Fibroblast of mammary gland (primary cell): ENCODE measurements at regions not wholly inside any gene's neighbourhood (a gene's known extent, or its start where the extent isn't known, plus 50 kb on each side); places are given as distances from the start of the nearest gene placed in this dataset.
"Not testable (repeated sequence)": the region's sequence is repeated elsewhere in the genome, so short reads cannot be mapped to it uniquely, and the experiment has no call there.

Experiments
- DNase-seq: peaks from one replicate; pipeline ENCODE4 v3.0.0-alpha.2; 2010; ENCODE audit warnings: low read depth
- H3K4me3 ChIP-seq: 2 replicates; pipeline ENCODE4 v1.5.1; 2011; ENCODE audit warnings: low read depth, mild to moderate bottlenecking, low read length, moderate library complexity; ENCODE audit not compliant: control insufficient read depth
- TF ChIP-seq, protein P1 (sequence below): conservative IDR thresholded peaks from 2 replicates; pipeline ENCODE4 v1.5.1; 2011; ENCODE audit warnings: low read depth, low read length, inconsistent platforms; ENCODE audit not compliant: control insufficient read depth, insufficient read depth

DNA sequence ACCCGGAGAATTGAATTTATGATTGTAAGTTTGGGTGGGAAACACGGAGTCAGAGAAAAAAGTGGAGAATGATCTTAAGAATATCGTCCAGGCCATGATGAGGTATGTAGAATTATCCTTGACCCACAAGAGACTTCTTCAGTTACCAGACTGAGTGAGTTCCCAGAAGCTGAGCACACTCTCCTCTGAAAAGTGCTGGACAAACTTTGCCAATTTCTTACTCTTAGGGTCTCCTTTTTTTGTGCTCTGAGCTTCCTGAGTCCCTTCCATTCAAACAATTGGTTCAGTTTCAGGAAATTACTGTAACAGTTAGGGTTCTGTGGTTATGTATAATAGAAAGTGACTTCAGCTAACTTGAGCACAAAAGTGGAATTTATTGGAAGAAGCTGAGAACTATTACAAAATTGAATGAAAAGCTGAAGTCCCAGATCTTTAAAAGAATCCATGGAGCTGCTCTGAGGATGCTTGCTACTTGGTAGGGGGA, 50.6 kb upstream of the EHBP1 start:
- TF ChIP-seq, protein P1, sequence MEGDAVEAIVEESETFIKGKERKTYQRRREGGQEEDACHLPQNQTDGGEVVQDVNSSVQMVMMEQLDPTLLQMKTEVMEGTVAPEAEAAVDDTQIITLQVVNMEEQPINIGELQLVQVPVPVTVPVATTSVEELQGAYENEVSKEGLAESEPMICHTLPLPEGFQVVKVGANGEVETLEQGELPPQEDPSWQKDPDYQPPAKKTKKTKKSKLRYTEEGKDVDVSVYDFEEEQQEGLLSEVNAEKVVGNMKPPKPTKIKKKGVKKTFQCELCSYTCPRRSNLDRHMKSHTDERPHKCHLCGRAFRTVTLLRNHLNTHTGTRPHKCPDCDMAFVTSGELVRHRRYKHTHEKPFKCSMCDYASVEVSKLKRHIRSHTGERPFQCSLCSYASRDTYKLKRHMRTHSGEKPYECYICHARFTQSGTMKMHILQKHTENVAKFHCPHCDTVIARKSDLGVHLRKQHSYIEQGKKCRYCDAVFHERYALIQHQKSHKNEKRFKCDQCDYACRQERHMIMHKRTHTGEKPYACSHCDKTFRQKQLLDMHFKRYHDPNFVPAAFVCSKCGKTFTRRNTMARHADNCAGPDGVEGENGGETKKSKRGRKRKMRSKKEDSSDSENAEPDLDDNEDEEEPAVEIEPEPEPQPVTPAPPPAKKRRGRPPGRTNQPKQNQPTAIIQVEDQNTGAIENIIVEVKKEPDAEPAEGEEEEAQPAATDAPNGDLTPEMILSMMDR: no peak
- H3K4me3 ChIP-seq: no peak overlapping the region
- DNase-seq: no peak

DNA sequence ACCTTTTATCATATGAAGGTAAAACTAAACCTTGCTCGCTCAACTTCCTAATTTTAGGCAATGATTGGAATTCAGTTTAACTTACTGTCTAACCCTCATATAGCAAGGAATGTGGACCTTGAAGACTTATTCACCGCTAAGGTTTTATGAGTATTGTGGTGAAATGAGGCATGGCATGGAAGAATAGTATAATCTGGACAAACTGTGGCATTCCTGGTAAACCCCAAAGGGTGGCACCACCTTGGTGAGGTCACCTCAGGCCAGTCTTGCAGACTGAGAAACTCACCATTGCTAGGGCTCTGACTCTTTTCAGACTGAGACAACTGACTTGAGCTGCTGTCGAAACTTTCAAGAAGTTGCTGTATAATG, 51.1 kb upstream of the EHBP1 start:
- no peak for DNase-seq
- TF ChIP-seq, protein P1: no peak
- no peak overlapping the region for H3K4me3 ChIP-seq

DNA sequence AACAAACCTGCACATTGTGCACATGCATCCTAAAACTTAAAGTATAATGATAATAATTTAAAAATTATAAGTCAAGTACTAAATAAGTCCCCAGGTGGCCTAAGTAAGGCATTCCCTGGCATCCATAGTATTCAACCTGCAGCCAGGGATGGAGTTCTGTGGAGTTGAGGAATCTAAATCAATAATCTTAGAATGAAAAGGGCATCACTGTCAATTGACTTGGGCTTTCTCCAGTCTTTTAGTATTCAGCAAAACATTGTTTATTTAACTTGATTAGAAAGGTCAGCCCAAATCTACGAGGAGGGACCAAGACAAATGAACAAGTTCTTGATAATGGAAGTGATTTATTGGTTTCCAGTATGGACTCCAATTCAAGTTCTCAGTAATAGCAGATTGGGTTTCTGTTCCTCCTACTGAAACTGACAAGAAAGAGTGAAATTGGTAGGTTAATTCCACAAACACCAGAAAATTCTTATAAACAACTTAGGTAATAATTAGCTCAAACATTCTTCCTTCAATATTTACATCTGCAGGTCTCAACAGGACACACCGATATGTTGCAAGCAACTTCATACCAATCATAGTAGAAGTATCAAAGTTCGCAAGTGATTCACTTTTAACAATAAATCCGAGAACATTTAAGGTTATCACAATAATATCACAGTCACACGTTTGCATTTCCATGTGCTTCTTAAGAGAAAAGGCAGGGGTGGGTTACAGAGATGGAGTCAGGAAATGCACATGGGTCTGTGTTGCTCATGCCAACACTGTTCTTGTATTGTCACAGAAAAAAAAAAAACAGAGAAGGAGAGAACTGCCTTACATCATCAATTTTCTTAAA, 51.7 kb upstream of the EHBP1 start:
- no peak overlapping the region for H3K4me3 ChIP-seq
- TF ChIP-seq, protein P1: no peak
- DNase-seq: no peak

DNA sequence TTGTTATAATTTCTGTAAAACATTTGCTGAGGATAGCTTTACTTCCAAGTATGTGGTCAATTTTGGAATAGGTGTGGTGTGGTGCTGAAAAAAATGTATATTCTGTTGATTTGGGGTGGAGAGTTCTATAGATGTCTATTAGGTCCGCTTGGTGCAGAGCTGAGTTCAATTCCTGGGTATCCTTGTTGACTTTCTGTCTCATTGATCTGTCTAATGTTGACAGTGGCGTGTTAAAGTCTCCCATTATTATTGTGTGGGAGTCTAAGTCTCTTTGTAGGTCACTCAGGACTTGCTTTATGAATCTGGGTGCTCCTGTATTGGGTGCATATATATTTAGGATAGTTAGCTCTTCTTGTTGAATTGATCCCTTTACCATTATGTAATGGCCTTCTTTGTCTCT, 56.4 kb upstream of the EHBP1 start:
- not testable (repeated sequence) for H3K4me3 ChIP-seq, DNase-seq

DNA sequence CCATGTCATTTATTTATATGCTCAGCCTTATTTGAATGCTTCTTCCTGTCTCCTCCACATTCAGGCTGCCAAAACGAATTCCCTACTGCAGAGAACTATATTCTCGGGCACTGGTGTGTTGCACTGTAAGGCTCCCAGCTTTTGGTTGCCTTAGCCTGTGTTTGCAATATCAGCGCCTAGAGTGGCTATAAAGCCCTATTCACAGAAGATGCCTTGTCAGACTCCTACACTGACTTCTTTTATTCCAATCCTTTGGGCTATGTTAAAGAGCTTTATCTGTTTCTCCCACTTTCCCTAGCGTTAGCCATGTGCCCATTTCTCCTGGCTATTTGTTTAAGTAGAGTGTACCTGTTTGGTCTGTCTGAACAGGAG, 62.4 kb upstream of the EHBP1 start:
- H3K4me3 ChIP-seq: no peak overlapping the region
- TF ChIP-seq, protein P1: no peak
- DNase-seq: no peak

DNA sequence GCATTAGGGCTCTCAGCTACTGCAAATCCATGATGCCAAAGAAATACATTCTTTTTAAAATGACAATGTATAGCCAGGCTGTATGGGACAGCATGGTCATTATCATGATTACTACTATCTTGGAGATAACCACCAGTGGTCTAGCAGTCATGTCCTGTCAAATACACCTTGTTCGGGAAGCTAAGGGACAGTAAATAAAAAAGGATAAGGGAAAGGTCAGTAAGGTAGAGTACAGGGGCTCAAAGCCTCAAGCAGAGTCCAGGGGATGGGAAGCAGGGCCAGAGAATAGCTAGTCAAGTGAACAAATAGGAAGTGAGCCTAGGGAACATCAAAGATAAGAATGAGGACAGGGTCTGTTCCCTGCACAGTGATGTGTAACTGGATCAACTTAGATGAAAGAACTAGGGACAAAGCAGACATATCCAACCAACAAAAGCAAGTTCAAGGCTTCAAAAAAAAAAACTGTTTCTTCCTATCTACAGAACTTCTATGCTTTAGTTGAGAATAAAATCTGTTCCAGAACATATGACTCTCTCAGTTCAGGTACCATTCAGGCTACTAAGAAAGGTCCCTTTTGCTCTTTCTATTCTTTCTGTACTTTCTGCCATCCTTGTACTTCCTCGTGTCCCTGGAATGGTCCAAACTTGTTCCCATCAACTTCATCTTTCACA, 62.9 kb upstream of the EHBP1 start:
- TF ChIP-seq, protein P1: no peak
- H3K4me3 ChIP-seq: no peak overlapping the region
- DNase-seq: no peak

DNA sequence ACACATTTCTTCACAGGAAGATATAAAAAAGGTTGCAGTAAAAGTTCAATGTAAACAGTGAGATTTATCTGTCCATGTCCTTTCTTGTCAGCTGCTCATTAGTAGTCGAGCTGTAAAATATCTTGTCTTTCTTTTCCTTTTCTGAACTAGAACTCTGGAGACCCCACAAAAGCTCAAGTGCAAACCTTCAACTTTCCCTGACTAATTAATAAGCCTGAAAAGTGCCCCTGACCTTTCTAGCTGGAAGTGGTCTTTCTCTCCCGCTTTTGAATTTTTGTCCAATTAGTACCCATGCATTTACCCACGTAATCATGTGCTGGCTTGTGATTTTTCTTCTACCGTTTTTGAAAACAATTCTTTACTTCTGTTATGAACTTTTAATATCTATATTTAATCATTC, 63.6 kb upstream of the EHBP1 start:
- DNase-seq: no peak
- H3K4me3 ChIP-seq: no peak overlapping the region
- TF ChIP-seq, protein P1: no peak
